ENCODE measurements at regions not wholly inside any gene's neighbourhood (a gene's known extent, or its start where the extent isn't known, plus 50 kb on each side); places are given as distances from the start of the nearest gene placed in this dataset.

DNA sequence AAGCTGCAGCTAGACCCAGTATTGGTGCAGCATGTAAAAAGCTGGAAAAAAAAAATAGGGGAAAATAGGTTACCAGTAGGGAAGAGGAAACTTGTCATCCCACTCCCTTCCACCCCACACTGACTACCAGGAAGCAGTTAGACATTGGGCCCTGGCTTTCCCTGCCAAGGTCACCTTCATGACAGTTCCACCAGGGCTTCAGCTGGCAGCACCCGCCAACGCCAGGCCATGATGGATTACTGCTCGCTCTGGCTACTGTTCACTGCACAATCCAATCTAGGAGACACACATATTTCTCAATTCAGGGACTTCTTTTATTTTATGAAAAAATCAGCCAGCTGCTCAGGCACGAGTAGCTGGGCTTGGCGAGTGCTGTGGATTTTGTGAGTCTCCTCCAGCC lies 127.7 kb downstream of the DMRTA2 start:
- intact Hi-C loops (cut with micrococcal nuclease) = no loop called here

DNA sequence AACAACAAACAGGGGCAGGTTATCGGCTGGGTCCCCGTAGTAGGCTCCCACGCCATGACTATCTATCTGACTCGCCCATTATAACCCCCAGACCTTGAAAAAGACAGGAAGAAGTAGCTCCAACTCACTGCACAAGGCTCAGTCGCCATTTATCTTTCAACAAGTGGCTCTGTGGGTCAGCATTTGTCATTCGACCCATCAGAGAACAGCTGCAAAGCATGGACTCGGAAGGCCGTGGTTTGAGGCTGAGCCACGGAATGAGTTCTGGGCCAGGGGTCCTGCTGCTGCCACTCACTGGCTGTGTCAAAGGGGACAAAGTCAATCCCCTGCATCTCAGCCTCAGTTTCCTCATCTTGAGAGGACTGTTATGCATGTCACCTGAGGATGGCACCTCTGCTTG lies 131.0 kb downstream of the DMRTA2 start:
- intact Hi-C loops (cut with micrococcal nuclease) = no loop called here

DNA sequence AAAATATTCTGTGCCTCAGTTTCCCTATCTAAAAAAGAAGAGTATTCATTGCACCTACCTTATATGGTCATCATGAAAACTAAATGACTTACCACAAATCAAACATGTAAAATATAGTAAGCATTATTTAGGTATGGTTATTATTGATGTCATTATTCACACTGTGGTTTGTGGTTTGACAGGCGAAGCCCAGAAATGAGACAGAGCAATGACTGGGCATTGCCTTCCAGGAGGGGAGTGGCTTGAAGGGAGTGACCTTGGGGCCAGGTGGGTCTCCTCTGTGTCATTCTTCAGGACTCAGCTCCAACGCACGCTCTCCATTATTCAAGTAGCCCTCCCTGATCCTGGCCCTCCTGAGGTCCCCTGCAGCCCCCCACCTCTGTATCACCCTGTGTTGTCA lies 133.7 kb downstream of the DMRTA2 start:
- intact Hi-C loops (cut with micrococcal nuclease) = no loop called here

DNA sequence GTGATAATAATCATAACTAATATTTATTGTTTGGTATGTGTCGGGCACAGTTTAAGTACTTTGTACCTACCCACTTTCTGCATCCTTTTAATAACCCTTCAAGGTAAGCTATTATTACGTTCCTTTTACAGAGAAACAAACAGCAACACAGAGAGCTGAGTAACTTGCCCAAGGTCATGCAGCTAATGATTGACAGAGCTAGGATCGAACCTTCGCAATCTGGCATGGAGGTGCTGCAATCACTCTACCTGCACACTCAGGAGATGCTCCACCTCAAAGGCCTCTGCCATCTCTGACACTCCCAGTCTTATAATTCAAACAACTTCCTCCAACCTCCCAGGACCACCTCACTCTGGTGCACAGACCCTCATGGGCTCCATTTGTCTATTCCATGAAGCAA lies 137.2 kb downstream of the DMRTA2 start:
- intact Hi-C loops (cut with micrococcal nuclease) = no loop called here

DNA sequence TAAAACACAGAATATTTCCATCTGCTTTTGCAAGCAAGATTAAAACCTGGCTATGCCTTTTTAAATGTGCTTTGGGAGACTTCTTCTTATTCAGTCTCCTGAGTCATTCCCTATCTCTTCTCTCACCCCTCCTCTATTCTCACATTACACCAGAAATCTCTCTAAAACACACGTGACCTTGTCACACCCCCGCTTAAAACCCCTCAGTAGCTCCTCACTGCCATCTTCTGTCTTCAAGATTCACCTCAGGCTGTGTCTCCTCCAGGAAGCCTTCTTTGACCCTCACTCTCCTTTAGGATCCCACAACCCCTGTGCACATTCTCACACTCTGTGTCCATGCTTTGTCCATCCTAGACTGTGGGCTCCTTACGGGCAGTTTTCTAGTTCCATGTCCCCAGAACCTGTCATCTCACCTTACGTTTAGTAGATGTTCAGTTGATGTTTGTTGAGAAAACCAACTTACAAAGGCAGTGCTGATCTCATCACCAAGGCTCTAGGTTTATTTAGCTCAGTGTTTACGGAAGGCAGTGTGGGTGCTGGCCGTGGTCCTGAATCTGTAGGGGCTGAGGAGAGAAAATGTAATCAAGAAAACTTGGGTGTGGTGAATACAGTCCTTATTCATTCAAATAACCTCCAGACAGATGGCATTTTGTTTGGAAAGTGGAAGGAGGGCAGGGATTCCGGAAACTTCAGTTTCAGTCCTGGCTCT lies 143.5 kb downstream of the DMRTA2 start:
- intact Hi-C loops (cut with micrococcal nuclease) = no loop called here

DNA sequence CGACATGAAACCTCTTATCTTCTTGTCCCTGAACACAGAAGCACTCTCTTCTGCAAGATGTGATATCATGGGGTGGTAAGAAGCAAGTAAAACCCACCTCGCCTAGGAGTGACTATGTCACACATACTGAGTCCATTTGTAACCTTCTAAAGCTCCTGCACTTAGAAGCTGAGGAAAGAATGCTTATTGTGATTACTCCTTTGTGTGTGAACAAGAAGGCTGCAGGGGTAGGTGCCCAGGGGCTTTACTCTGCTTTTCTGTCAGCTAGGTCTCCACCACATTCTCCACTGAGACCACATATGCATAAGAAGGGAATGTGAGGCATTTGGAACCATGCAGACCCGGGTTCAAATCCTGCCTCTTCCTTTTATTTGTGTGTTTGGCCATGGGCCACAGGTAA lies 144.3 kb downstream of the DMRTA2 start:
- intact Hi-C loops (cut with micrococcal nuclease) = no loop called here

DNA sequence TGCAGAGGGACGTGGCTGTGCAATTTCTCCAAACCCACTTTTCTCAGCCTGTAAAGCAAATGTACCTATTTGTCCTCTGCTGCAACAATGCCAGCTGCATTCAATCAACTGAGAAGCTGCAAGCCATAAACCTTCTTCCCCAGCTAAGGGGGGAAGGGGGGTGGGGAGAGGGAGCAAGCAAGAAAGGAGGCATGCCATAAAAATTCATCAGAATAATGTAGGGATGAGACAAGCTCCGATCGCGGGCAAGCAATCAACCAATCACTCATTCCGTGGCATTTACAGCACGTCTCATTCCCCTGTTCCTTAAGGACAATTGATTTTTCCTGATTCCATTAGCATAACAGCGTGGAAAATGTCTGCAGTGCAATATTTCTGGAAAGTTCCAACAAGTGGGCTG lies 144.8 kb downstream of the DMRTA2 start:
- intact Hi-C loops (cut with micrococcal nuclease) = no loop called here

DNA sequence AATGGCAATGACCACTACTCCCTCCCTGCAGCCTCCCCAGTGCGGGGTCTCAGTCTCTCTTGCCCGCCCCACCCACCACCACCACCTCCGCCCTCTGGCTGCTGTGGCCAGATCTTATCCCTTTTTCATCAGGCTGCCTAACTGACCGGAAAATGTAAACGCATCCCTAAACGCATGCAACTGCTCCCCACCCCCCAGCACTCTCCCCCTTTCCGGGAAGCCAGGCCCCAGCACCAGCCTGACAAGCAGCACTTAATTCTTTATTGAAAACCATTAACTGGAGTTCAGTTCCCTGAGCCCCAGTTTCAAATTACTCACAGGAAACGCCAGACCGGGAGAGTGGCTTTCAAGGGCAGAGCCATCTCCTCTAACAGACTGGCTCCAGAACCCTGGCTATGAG lies 147.7 kb downstream of the DMRTA2 start:
- intact Hi-C loops (cut with micrococcal nuclease) = no loop called here

DNA sequence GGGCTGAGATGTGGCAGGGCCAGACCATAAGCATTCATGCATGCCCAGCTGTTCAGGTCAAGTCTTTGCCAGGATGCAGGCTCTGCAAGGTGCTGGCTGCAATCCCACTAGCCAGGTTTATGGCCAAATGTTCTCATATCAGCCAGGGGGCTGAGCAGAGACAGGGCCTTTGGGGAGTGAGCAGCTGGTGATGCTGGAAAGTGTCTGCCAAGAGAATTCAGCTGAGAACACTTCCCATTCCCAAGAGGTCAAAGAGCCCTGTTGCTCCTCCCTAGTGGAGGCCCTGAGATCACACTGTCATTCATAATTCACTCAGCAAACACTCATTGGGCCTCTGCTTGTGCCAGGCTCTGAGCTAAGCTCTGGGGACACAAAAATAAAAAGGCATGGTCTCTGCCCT lies 150.3 kb downstream of the DMRTA2 start:
- intact Hi-C loops (cut with micrococcal nuclease) = no loop called here

DNA sequence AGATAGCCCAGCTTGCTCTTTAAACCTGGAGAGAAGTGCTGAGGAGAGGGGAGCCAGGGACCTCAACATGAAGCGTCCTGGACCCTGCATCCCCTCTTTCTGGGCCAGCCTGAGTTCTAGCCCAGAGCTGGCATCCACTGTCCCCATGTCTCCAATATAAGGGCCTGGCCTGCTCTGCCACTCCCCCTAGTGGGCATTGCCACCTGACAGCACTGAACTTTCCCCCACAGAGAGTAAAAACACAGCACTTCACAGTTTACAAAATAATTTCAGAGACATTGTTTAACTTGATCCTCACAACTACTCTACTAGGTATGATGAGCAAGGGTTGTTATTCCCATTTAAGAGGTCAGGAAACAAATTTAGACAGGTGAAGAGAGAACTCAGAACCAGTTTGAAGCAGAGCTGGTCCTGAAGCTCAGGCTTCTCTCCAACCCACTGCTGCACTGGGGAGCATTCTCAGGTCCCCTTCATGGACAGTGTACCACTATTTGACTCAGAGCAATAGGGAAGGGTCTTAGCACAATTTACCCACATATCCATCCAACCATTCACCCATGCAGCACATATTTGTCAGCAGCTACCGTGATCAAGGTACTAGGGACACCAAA lies 151.2 kb downstream of the DMRTA2 start:
- intact Hi-C loops (cut with micrococcal nuclease) = no loop called here

DNA sequence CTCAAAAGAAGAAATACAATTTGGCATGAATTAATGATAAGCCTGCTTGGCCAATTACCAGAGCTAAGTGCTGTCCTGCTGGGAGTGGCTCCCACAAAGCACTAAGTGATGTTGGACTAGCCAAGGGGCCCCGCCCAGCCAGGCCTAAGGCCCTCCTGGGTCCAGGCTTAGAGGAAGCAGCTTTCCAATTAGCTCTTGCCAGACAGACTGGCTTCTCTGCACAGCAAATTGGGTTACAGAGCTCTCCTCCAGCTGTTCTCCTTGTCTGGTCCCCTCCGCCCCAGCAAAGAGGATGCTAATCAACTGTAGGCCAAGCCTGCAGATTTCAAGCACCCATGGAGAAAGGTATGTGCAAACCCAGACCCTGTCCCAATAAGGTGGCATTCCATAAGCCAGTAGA lies 151.9 kb downstream of the DMRTA2 start:
- intact Hi-C loops (cut with micrococcal nuclease) = no loop called here

DNA sequence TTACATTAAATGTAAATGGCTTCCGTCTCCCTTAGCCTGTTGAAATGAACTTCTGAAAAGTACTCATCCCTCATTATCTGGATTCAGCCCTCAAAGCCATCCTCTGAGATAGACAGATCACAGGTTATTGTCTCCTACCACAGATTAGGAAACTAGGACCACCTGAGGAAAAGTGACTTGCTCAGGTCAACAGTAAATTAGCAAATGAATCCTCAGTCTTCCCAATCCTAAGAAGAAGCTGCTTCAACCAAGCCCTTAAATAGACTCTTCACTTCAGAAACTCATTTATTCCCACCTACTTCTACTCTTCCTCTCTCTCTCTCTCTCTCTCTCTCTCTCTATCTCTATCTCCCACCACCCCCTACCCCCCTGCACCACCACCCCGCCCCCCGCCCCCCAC lies 152.3 kb downstream of the DMRTA2 start:
- intact Hi-C loops (cut with micrococcal nuclease) = no loop called here

DNA sequence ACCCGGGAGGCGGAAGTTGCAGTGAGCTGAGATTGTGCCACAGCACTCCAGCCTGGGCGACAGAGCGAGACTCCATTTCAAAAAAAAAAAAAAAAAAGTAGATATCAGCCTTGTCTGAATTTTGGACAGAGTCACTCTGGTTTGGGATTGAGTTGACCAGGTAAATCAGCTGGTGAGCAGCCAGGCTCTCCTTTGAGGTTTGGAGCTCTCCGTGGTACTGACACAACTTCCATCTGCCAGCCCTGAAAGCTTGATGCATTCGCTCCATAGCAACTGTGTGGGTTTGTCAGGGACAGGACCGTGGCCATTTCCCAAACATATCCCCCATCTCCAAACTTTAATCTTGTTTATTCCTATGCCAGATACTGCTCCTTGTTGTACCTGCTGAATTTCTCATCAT lies 155.2 kb downstream of the DMRTA2 start:
- intact Hi-C loops (cut with micrococcal nuclease) = no loop called here

DNA sequence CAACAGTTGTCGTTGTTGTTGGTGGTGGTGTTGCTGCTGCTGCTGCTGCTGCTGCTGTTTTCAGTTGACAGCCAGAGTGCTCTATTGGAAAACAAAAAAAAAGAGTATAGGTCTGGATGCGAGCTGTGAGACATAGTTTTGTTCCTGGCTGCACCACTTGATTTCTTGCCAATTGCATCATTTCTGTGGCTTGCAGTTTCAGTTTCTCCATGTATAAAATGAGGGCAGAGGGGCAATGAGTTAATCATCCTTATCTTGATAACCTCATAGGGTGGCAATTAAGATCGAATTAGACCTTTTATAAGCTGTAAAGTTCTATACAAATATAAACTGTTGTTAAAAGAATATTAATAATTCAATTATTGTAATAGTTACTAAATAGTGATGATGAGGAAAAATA lies 156.7 kb downstream of the DMRTA2 start:
- intact Hi-C loops (cut with micrococcal nuclease) = no loop called here

DNA sequence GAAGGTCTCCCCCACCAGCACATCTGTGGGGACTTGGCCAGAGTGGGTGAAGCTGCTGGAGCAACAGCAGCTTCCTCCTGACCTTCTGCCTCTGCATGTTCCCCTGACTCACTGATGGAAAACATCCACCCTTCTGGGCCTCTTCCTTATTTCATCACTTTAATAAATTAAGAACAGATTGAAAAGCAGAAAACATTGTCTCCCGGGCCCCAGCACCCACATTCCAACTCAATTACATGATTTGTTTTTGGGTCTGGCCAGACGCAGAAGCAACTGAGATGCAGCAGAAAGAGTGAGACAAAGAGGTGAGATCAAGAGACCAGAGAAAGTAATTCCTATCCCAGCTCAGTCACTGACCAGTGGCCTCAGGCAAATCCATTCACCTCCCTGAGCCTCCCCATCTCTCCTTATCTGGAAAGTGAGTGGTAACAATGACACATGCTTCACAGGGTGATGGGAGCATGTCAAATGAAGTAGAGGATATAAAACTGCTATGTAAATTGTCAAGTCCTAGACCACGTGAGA lies 157.1 kb downstream of the ELAVL4 start:
- intact Hi-C loops (cut with micrococcal nuclease) = no loop called here

DNA sequence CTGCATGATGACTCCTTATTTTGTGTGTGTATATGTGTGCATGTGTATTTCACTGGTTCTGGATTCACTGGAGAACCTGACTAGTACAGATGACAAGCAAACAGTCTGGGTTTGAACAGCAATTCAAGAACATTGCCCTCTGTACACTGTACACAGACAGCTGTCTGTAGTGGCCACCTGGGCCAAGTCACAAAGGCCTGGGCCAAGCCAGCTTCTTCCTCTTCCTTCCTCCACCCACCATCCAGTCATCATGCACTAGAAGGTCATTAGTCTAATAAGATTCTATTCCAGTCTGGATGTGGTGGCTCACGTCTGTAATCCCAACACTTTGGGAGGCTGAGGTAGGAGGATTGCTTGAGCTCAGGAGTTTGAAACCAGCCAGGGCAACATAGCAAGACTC lies 155.9 kb downstream of the ELAVL4 start:
- intact Hi-C loops (cut with micrococcal nuclease) = no loop called here

DNA sequence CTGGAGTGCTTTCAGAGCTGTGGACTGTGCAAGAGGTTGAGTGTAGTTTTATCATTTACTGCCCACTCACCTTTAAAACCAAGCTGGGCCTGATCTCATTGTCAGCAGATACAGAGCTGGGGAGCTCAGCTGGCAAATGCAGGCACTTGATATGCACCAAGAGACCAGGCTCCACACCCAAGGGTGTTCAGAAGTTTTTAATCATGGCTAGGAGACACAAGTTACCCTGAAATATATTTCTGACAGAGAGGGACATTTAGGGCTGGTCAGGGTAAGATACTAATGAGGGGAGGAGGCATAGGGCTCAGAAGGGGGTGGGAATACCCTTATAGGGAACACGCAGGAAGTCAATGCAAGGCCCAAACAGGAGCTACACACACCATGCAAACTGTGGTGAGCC lies 153.7 kb downstream of the ELAVL4 start:
- intact Hi-C loops (cut with micrococcal nuclease) = no loop called here

DNA sequence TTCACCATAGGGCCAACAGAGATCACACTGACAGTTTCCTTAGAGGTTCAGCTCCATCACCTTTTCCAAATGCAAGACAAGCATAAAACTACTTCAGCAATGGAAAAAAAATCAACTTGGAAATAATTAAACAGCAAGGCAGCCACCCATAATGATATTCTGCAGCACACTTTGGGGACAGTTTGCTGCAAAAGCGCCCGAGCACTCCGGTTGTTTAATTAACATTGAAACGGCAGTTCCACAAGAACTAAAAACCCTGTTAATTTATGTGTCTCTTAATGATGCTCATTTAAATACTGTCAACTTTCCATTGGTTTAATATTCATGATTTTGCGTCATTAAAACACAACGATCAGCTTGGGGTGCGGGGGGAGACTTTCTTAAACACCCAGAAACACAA lies 153.2 kb downstream of the ELAVL4 start:
- intact Hi-C loops (cut with micrococcal nuclease) = no loop called here

DNA sequence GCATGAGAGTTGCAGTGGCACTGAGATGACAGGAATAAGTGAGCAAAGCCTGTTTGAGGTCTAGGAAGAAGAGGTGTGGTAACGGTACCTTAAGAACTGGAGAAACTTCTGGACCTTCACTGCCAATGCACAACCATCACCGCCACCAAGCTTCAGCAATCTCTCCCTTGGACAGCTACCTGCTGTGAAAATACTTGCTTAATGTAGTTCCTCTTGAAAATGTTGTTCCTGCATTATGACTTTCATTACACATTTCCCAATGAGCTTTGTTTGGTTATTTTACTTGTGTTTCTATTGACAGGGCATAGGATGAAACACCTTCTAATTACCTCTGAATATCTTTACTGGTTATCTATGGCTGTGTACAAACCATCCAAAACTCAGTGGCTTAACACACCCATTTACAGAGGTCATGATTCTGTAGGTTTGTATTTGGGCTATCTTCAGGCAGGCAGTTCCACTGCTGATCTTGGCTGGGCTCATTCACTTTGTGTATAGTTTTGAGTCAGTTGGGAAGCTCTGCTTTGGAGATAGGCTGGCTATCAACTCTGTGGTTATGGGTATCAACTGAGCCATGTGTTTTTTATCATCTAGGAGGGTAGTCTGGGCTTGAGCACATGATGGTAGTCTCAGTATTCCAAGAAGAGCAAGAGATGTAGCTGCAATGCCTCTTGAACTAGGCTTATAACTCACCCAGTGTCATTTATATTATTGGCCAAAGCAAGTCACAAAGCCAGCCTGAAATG lies 149.4 kb downstream of the ELAVL4 start:
- intact Hi-C loops (cut with micrococcal nuclease) = no loop called here

DNA sequence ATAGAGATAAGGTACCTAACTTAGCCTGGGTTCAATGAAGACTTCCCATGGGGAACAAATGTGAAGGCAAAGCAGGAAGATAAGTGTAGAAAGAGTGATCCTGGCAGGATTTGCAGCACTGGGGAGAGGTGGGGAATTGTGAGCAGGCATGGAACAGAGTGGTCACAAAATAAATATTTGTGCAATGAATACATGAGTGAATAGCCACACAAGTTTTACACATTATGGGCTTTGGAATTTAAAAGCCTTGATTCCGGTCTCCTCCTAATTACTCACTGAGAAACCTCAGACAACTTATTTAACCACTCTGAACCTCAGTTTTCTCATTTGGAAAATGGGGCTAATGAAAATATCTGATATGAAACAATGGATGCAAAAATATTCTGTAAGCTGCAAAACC lies 148.3 kb downstream of the ELAVL4 start:
- intact Hi-C loops (cut with micrococcal nuclease) = no loop called here
